DMS153 treated with DMSO at 0.1 percent for 48 hours (cell line): ENCODE measurements at regions not wholly inside any gene's neighbourhood (a gene's known extent, or its start where the extent isn't known, plus 50 kb on each side); places are given as distances from the start of the nearest gene placed in this dataset.

Experiments
- DNase-seq: peaks from one replicate; lab custom pipeline; 2025; ENCODE audit not compliant: unreplicated experiment; lab: John Stamatoyannopoulos, UW

DNA sequence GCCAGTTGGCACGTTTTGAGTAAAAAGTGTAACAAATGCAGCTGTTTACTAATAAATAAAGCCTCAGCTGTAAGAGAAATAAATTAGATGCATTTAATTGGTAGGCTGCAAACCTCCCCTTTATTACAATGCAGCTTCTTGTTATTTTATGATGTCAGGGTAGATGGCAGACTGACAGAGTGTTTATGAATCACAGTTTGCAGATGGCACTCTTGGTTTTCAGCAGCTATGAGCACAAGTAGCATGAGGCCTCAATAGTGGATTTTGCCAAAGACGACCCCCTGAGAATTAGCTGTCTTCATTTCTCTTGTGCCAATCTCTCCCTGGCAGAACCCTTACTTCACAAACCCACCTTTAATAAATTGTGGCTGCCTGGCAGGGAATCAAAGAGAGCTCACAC, 161.2 kb upstream of the C1orf87 start:
- no peak for DNase-seq

GRCh38 chr1:60229821-60230220, 156.3 kb upstream of the C1orf87 start:
- DNase-seq, result no peak

GRCh38 chr1:60228041-60228491, 154.5 kb upstream of the C1orf87 start:
- no peak for DNase-seq

- no peak for DNase-seq
Observed at GRCh38 chr1:60227601-60228000, 154.0 kb upstream of the C1orf87 start.

GRCh38 chr1:60225486-60225885, 151.9 kb upstream of the C1orf87 start:
- no peak for DNase-seq

GRCh38 chr1:60224523-60224922, 151.0 kb upstream of the C1orf87 start:
- no peak for DNase-seq

DNA sequence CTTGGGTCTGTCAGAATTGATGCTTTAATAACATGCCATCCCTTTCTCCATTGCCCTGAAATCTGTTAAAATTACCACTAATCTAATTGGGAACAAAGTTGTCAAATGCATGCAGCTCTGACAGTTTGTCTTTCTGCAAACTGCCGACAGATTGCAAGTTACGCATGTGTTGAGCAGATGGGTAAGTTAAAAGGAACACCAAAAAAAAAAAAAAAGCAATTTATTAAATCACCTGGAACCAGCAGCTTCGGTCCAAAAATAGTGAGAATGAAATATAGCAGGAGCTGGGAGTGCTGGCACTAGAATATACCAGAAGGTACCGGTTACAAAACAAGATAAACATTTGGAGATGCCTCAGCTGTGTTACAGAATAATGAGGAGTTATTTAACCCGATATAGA, 149.6 kb upstream of the C1orf87 start:
- no peak for DNase-seq

GRCh38 chr1:60222360-60223115, 149.0 kb upstream of the C1orf87 start:
- no peak for DNase-seq

DNA sequence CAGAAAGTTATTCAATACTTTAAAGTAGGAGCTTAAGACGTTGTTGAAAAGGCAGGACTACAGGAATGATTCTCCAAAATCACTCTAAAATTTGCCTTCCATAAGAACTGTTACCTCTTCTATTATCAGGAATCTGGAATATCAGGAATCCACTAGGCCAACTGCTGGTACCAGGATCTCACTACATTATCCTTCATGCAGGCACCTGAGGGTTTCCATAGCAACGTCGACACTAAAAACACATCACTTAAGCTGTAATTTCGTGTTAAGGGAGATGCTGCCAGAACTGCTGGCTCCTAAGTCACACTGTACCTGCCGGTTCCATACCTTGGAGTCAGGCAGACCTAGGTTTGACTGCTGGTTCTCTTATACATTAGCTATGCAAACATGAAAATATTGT, 139.7 kb upstream of the C1orf87 start:
- DNase-seq, result no peak

DNA sequence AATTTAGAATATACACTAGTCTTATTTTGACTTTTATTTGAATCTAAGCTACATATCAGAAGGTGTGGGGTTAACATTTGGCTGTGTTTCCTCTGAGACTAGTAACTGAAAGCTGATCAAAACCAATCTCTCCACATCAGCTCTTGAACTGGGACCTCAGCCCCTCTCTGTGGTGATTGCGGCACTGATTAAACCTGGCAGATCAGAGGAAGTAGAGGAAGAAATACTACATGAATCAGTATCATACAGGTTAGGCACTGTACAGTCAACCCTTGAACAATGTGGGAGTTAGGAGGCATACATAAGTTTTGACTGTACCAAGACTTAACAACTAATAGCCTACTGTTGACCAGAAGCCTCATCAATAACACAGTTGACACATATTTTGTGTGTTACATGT, 122.5 kb upstream of the C1orf87 start:
- no peak for DNase-seq

DNA sequence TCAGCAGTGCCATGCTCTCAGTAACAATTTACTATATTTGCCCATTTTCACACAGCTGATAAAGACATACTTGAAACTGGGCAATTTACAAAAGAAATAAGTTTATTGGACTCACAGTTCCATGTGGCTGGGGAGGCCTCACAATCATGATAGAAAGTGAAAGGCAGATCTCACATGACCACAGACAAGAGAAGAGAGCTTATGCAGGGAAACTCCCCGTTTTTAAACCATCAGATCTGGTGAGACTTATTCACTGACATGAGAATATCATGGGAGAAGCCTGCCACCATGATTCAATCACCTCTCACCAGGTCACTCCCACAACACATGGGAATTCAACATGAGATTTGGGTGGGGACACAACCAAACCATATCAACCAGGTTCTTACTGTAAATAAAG, 112.1 kb upstream of the C1orf87 start:
- no peak for DNase-seq

GRCh38 chr1:60184521-60184920, 111.0 kb upstream of the C1orf87 start:
- no peak for DNase-seq

GRCh38 chr1:60173729-60174505, 100.3 kb upstream of the C1orf87 start:
- no peak for DNase-seq

DNA sequence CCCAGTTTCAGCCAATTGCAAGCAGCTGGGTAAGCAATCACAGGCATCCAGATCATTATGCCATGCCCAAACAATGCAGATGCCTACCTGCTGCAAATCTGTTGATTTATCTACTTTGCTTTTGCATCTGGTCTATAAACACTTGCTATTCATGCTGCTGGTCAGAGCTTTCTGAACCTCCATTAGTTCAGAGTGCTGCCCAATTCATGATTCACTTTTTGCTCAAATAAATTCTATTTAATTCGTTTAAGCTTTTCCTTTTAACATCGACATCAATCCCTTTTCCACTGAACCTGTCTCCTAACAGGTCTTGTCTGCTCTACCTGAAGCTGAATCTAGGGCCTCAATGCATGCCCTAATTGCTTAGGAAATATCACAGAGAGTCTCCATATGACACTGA, 99.4 kb upstream of the C1orf87 start:
- no peak for DNase-seq

DNA sequence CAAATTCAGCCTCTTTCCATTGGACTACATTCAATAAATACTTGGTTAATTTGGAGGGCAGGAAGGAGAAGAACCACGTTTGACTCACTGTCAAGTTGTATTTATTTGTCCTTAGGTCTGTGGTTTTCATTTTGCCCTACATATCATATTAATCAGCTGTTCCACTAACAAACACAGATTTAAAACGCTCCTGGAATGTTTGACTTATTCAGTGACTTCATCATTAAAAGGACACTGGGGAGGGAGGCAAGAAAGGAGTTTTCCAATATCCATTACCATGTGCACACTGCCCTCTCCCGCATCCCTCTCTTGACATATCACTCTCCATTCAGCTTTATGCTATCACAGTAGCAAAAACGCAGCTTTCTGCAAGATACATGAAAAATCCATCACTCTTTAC, 98.2 kb upstream of the C1orf87 start:
- DNase-seq, result no peak

- DNase-seq, result no peak
Observed at GRCh38 chr1:60170709-60171108, 97.1 kb upstream of the C1orf87 start.

DNA sequence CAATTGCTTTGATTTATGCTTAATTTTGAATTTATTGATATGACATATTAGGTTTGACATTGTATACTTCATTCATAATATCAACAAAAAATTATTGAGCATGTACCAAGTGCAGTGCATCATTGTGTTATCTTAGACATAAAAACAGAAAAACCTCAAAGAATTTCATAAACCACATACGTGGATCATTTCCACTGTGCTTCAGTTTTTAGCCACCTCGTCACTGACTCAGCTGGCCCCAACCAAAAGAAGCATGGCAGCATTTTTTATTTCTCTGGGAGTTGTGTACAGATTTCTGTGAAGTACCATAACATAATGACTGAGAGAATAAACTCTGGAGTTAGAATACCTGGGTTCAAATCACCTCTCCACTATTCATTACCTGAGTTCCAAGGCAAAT, 95.6 kb upstream of the C1orf87 start:
- DNase-seq, result no peak

- DNase-seq, result no peak
Observed at GRCh38 chr1:60162936-60163335, 89.4 kb upstream of the C1orf87 start.

- no peak for DNase-seq
Observed at GRCh38 chr1:60160141-60160540, 86.6 kb upstream of the C1orf87 start.

DNA sequence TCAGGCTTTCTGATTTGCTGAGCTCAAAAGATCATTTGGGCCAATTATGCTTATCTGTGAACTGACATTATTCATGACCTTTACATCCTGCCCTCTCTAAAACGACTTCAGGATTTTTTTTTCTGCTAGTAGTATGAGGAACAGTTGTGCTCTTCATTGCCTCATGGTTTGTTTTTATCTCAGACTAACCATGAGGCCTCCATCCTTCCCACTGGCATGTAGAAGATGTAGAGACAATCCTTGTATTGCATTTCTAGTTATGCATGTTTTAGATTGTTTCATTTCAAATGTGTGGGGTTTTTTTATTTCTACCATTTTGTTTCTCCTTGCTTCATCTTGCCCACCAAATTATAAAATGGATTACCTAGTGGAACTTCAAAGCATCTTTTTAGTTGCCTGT, 82.8 kb upstream of the C1orf87 start:
- no peak for DNase-seq

- no peak for DNase-seq
Observed at GRCh38 chr1:60153961-60154360, 80.4 kb upstream of the C1orf87 start.

- no peak for DNase-seq
Observed at GRCh38 chr1:60152891-60153290, 79.3 kb upstream of the C1orf87 start.

DNA sequence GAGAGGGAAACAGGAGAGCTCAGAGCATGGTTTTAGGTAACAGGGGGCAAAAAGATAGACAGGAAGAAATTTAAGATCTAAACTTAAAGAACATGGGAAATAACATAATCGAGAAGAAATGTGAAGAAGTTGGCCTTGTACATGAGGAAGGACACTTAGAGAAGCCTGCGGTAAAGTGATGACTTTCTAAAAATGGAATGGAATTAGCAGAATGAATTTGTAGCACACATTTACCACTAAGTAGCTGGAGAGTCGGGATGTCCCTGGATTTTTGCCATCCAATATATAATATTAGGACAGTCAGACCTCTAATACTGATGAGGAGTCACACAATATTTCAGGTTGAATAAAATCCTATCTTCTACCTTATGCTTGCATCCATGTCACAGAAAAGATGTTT, 77.7 kb upstream of the C1orf87 start:
- DNase-seq, result no peak
